Fibroblast of villous mesenchyme (primary cell): ENCODE measurements at regions not wholly inside any gene's neighbourhood (a gene's known extent, or its start where the extent isn't known, plus 50 kb on each side); places are given as distances from the start of the nearest gene placed in this dataset.

Experiments used
- DNase-seq: peaks from one replicate; pipeline ENCODE4 v3.0.0-alpha.2; 2010; ENCODE audit warnings: low read depth
- H3K4me3 ChIP-seq: 2 replicates; pipeline ENCODE4 v1.5.1; 2011; ENCODE audit warnings: low read depth, mild to moderate bottlenecking, low read length
- CTCF ChIP-seq: IDR thresholded peaks from 2 replicates; pipeline ENCODE4 v1.5.1; 2012; ENCODE audit warnings: low read depth, mild to moderate bottlenecking, low read length; ENCODE audit not compliant: insufficient read depth

- no peak for DNase-seq
Observed at GRCh38 chr5:8683496-8683895, 814.5 kb downstream of the MTRR start.

GRCh38 chr5:8685704-8686103 lies 816.8 kb downstream of the MTRR start:
- H3K4me3 ChIP-seq = no peak overlapping the region
- TF ChIP-seq CTCF = no peak
- no peak for DNase-seq

More at GRCh38 chr5:8683496-8683895, 814.5 kb downstream of the MTRR start:
- H3K4me3 ChIP-seq = no peak overlapping the region
- no peak for TF ChIP-seq CTCF

DNA sequence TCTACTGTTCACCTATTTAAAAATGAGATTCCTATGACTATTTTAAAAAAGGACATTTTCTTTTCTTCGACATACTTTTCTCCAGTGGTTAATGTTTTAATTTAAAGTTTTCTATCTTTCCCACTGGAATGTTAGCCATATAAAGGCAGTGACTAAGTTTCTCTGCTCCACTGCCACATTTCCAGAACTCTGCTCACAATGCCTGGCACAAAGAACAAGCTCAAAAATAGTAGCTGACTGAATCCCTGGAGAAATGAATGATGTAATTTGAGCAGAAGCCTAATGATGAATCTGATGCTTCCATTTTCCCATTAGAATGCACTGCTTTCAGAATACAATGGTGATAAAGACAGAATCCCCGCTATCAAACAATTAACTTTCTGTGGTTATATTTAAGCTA lies 817.8 kb downstream of the MTRR start:
- TF ChIP-seq CTCF = no peak
- no peak for DNase-seq

DNA sequence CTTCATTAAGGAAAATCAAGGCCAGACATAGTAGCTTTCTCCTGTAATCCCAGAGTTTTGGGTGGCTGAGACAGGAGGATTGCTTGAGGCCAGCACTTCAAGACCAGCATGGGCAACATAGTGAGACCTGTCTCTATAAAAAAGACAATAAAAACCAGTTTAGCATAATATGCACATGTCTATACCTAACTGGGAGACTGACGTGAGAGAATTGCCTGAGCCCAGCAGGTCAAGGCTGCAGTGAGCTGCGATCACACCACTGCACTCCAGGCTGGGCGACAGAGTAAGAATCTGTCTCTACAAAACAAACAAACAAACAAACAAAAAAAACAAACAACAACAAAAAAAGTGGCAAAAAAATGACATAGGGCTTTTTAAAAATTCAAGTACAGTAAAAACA lies 820.8 kb downstream of the MTRR start:
- no peak for TF ChIP-seq CTCF
- H3K4me3 ChIP-seq = no peak overlapping the region
- DNase-seq = no peak

More for the DNA sequence above, 817.8 kb downstream of the MTRR start:
- H3K4me3 ChIP-seq = no peak overlapping the region

DNA sequence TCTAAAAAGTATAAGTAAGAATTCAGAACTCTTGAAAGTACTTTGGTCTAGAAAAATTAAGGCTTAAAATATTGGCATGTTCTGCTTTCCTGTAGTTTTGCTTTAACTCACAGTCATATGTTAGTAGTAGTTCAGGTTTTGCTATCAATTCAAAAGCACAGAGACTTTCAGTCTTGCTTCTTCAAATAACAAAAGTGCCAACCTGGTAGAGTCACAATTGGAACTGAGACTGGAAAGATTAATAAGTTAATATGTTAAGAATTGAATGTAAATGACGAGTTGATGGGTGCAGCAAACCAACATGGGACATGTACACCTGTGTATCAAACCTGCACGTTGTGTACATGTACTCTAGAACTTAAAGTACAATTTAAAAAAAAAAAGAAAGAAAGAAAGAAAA lies 822.3 kb downstream of the MTRR start:
- no peak overlapping the region for H3K4me3 ChIP-seq
- no peak for DNase-seq
- TF ChIP-seq CTCF = no peak

- no peak for TF ChIP-seq CTCF
- H3K4me3 ChIP-seq = no peak overlapping the region
- no peak for DNase-seq
Observed at GRCh38 chr5:8693341-8693844, 824.4 kb downstream of the MTRR start.

GRCh38 chr5:8694545-8694944 lies 825.6 kb downstream of the MTRR start:
- no peak overlapping the region for H3K4me3 ChIP-seq
- TF ChIP-seq CTCF = no peak

More at GRCh38 chr5:8694545-8694944, 825.6 kb downstream of the MTRR start:
- DNase-seq = no peak
